Neuronal stem cell (in vitro differentiated cells): ENCODE measurements at regions not wholly inside any gene's neighbourhood (a gene's known extent, or its start where the extent isn't known, plus 50 kb on each side); places are given as distances from the start of the nearest gene placed in this dataset.

Experiments used
- DNase-seq: peaks from one replicate; pipeline ENCODE4 v3.0.0-alpha.2; 2013; ENCODE audit warnings: low spot score
- H2AFZ ChIP-seq: one replicate; pipeline ENCODE4 v1.6.1; 2013; ENCODE audit warnings: mild to moderate bottlenecking, low read length, inconsistent platforms
- H2AK5ac ChIP-seq: 2 replicates; pipeline ENCODE4 v1.6.1; 2013; ENCODE audit warnings: low read depth, mild to moderate bottlenecking, inconsistent platforms, low read length, moderate library complexity, mixed read lengths
- H2BK120ac ChIP-seq: 2 replicates; pipeline ENCODE4 v1.6.1; 2013; ENCODE audit warnings: low read depth, mild to moderate bottlenecking, inconsistent platforms, low read length, moderate library complexity, mixed read lengths
- H2BK12ac ChIP-seq: one replicate; pipeline ENCODE4 v1.6.1; 2013; ENCODE audit warnings: low read length, inconsistent platforms
- H2BK15ac ChIP-seq: 2 replicates; pipeline ENCODE4 v1.6.1; 2013; ENCODE audit warnings: mild to moderate bottlenecking, low read length, inconsistent platforms, mixed read lengths
- H2BK5ac ChIP-seq: one replicate; pipeline ENCODE4 v1.6.1; 2013; ENCODE audit warnings: inconsistent platforms, mild to moderate bottlenecking, low read length, moderate library complexity
- H3K14ac ChIP-seq: one replicate; pipeline ENCODE4 v1.6.1; 2013; ENCODE audit warnings: low read length, inconsistent platforms
- H3K18ac ChIP-seq: 2 replicates; pipeline ENCODE4 v1.6.1; 2013; ENCODE audit warnings: low read length, inconsistent platforms
- H3K23ac ChIP-seq: 2 replicates; pipeline ENCODE4 v1.6.1; 2013; ENCODE audit warnings: low read depth, mild to moderate bottlenecking, mixed read lengths, low read length, inconsistent platforms; ENCODE audit not compliant: poor library complexity
- H3K27ac ChIP-seq: replicated peaks from 3 replicates; pipeline ENCODE4 v1.5.1; 2013; ENCODE audit warnings: low read length, inconsistent platforms
- H3K27me3 ChIP-seq, 3 experiments: 2 replicates each; pipeline ENCODE4 v1.6.1; 2013; ENCODE audit warnings: low read length in 3 of 3, mild to moderate bottlenecking in 2 of 3, inconsistent platforms in 1 of 3, low read depth in 1 of 3, mixed read lengths in 1 of 3, moderate library complexity in 1 of 3; ENCODE audit not compliant: control insufficient read depth in 3 of 3, insufficient read depth in 3 of 3
- H3K36me3 ChIP-seq, 2 donors: replicated peaks in 1 of 2; 2 replicates each; pipeline ENCODE4 v1.6.1; 2013; ENCODE audit warnings: low read length in 2 of 2; ENCODE audit not compliant: control insufficient read depth in 2 of 2, insufficient read depth in 2 of 2
- H3K4ac ChIP-seq: 2 replicates; pipeline ENCODE4 v1.6.1; 2013; ENCODE audit warnings: inconsistent platforms, mild to moderate bottlenecking, low read length, moderate library complexity
- H3K4me1 ChIP-seq, 2 donors: 1 replicate in 1 of 2; 2 replicates in 1 of 2; pipeline ENCODE4 v1.6.1; 2013; ENCODE audit warnings: low read length in 2 of 2, low read depth in 1 of 2; ENCODE audit not compliant: control insufficient read depth in 2 of 2, insufficient read depth in 1 of 2
- H3K4me2 ChIP-seq: one replicate; pipeline ENCODE4 v1.6.1; 2013; ENCODE audit warnings: mild to moderate bottlenecking, low read length, inconsistent platforms; ENCODE audit not compliant: insufficient read depth, poor library complexity, severe bottlenecking
- H3K4me3 ChIP-seq, 2 donors: 2 replicates each; pipeline ENCODE4 v1.5.1; 2013; ENCODE audit warnings: low read length in 2 of 2, mild to moderate bottlenecking in 2 of 2, inconsistent platforms in 1 of 2, moderate library complexity in 1 of 2
- H3K79me1 ChIP-seq: one replicate; pipeline ENCODE4 v1.6.1; 2013; ENCODE audit warnings: low read depth, mild to moderate bottlenecking, inconsistent platforms, low read length, moderate library complexity
- H3K9ac ChIP-seq: one replicate; pipeline ENCODE4 v1.6.1; 2013; ENCODE audit warnings: mild to moderate bottlenecking, low read depth, low read length, inconsistent platforms; ENCODE audit not compliant: poor library complexity
- H3K9me3 ChIP-seq, 2 donors: replicated peaks in 1 of 2; 2 replicates each; pipeline versions ENCODE3 to v1.6.1; 2013; ENCODE audit warnings: low read length in 2 of 2, mild to moderate bottlenecking in 2 of 2, inconsistent platforms in 1 of 2, low read depth in 1 of 2, mixed read lengths in 1 of 2, moderate library complexity in 1 of 2; ENCODE audit not compliant: control insufficient read depth in 2 of 2, insufficient read depth in 1 of 2
- H4K8ac ChIP-seq: one replicate; pipeline ENCODE4 v1.6.1; 2013; ENCODE audit warnings: low read depth, mild to moderate bottlenecking, inconsistent platforms, low read length, moderate library complexity
- H4K91ac ChIP-seq: one replicate; pipeline ENCODE4 v1.6.1; 2013; ENCODE audit warnings: low read length, low read depth, mild to moderate bottlenecking, inconsistent platforms; ENCODE audit not compliant: poor library complexity
- WGBS, 2 donors: extraction: QIAGEN DNeasy Blood & Tissue Kit; methylation state at CpG; one replicate each; pipeline ENCODE4 v1.1.7; 2013; ENCODE audit warnings: missing lambda C conversion rate in 2 of 2, mixed read lengths in 1 of 2; ENCODE audit not compliant: insufficient read length in 2 of 2, insufficient replicate concordance in 1 of 2; ENCODE audit errors: extremely low coverage in 2 of 2; 5-methylcytosine and 5-hydroxymethylcytosine counted together

- Histone ChIP-seq H2BK5ac (no peak overlapping the region), H2BK120ac (no peak overlapping the region), H2BK15ac (no peak overlapping the region), H4K91ac (no peak overlapping the region), H2BK12ac (no peak overlapping the region), H3K18ac (no peak overlapping the region), H3K27me3 (no peaks in the 10 kb centered on the region), H2AK5ac (no peak overlapping the region), H3K4me1 (peaks cover 9 to 11% of the 10 kb centered on the region in 2 donors), H3K14ac (no peak overlapping the region), H3K9ac (no peak overlapping the region), H3K4me3 (no peak overlapping the region), H3K23ac (no peak overlapping the region), H3K4ac (no peak overlapping the region), H3K9me3 (no peaks in the 10 kb centered on the region), H3K79me1 (no peaks in the 10 kb centered on the region), H2AFZ (no peak overlapping the region), H3K27ac (no peak overlapping the region), H3K4me2 (no peak overlapping the region), H4K8ac (no peak overlapping the region), H3K36me3 (no peaks in the 10 kb centered on the region)
- WGBS, 2 donors = no CpG with 5 or more reads among the region's 7 CpGs
- no peak for DNase-seq
Measured at GRCh38 chr3:56921573-56922453, 120.1 kb upstream of the ARHGEF3 start.

DNA sequence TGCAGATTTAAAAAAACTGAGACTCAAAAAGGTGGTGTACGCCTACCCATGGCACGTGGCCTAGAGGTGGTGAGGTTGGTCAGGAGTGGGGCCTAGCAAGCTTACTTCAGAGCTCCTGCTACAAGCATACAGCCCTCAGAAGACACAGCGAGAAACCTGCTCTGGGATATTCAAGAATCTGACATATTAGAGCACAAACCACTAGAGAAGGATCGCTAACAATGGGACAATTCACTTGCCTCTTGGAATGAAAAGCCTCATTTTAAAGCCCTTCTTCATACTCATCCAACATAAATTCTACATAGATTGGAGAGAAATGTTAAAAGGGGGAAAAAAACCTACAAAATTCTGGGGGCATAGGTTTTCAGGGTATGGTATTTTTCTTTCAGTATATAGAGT, 118.0 kb upstream of the ARHGEF3 start:
- Histone ChIP-seq H3K36me3 (no peaks in the 10 kb centered on the region), H2BK12ac (no peak overlapping the region), H3K4me1 (peaks cover 7 to 18% of the 10 kb centered on the region in 2 donors), H3K23ac (no peak overlapping the region), H2BK120ac (no peak overlapping the region), H3K4me2 (no peak overlapping the region), H3K9ac (no peak overlapping the region), H4K8ac (no peak overlapping the region), H2AK5ac (no peak overlapping the region), H3K9me3 (no peaks in the 10 kb centered on the region), H3K4ac (no peak overlapping the region), H3K18ac (no peak overlapping the region), H3K79me1 (no peaks in the 10 kb centered on the region), H3K27me3 (no peaks in the 10 kb centered on the region), H3K14ac (no peak overlapping the region), H2BK15ac (no peak overlapping the region), H4K91ac (no peak overlapping the region), H2BK5ac (no peak overlapping the region), H2AFZ (no peak overlapping the region), H3K27ac (no peak overlapping the region), H3K4me3 (no peak overlapping the region)
- no peak for DNase-seq
- WGBS, 2 donors = no CpG with 5 or more reads among the region's 4 CpGs

- Histone ChIP-seq H3K9me3 (no peaks in the 10 kb centered on the region), H4K91ac (no peak overlapping the region), H3K27ac (no peak overlapping the region), H2BK5ac (no peak overlapping the region), H3K4me1 (peaks cover 7 to 18% of the 10 kb centered on the region in 2 donors), H3K27me3 (no peaks in the 10 kb centered on the region), H3K4ac (no peak overlapping the region), H2BK120ac (no peak overlapping the region), H3K18ac (no peak overlapping the region), H3K36me3 (no peaks in the 10 kb centered on the region), H3K4me2 (no peak overlapping the region), H2AFZ (no peak overlapping the region), H3K9ac (no peak overlapping the region), H2AK5ac (no peak overlapping the region), H4K8ac (no peak overlapping the region), H3K4me3 (no peak overlapping the region), H3K79me1 (no peaks in the 10 kb centered on the region), H2BK15ac (no peak overlapping the region), H3K14ac (no peak overlapping the region), H2BK12ac (no peak overlapping the region), H3K23ac (no peak overlapping the region)
- no peak for DNase-seq
- WGBS, 2 donors = no CpG with 5 or more reads among the region's 5 CpGs
Measured at GRCh38 chr3:56919137-56919796, 117.5 kb upstream of the ARHGEF3 start.

DNA sequence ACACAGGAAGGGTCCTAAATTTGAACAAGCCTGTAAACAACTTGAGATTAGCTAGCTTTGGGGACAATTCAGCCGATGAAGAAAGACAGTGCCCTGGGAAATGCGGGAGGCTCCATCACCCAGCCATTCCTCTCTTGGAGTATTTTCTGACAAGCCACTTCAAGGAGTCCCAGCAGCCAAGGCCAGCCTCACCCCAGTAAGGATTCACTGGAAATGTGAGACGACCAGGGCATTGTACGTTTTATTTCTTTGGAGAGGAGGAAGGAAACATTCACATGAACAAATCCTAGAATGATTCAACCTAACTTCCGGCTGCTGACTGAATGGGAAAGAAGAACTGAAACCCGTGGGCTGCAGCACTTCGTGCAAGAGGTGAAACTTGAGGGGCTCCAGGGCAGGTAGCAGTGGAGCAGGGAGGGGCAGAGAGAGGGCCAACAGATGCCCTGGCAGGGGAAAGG, 116.4 kb upstream of the ARHGEF3 start:
- Histone ChIP-seq H2BK12ac (no peak overlapping the region), H3K14ac (no peak overlapping the region), H2BK5ac (no peak overlapping the region), H2AFZ (no peak overlapping the region), H3K4me1 (peaks cover 0 to 18% of the 10 kb centered on the region in 2 donors), H3K79me1 (no peaks in the 10 kb centered on the region), H3K27me3 (no peaks in the 10 kb centered on the region), H3K27ac (no peak overlapping the region), H3K18ac (no peak overlapping the region), H3K9me3 (no peaks in the 10 kb centered on the region), H3K9ac (no peak overlapping the region), H3K36me3 (no peaks in the 10 kb centered on the region), H2BK15ac (no peak overlapping the region), H2AK5ac (no peak overlapping the region), H3K4me2 (no peak overlapping the region), H3K23ac (no peak overlapping the region), H3K4ac (no peak overlapping the region), H4K91ac (no peak overlapping the region), H4K8ac (no peak overlapping the region), H2BK120ac (no peak overlapping the region), H3K4me3 (no peak overlapping the region)
- DNase-seq = no peak
- no CpG with 5 or more reads among the region's 7 CpGs for WGBS, 2 donors
